SK-N-DZ (cell line): ENCODE measurements at regions not wholly inside any gene's neighbourhood (a gene's known extent, or its start where the extent isn't known, plus 50 kb on each side); places are given as distances from the start of the nearest gene placed in this dataset.

ENCODE experiments used
- DNase-seq: peaks from one replicate; pipeline ENCODE4 v3.0.0-alpha.2; 2015; ENCODE audit warnings: low spot score

DNA sequence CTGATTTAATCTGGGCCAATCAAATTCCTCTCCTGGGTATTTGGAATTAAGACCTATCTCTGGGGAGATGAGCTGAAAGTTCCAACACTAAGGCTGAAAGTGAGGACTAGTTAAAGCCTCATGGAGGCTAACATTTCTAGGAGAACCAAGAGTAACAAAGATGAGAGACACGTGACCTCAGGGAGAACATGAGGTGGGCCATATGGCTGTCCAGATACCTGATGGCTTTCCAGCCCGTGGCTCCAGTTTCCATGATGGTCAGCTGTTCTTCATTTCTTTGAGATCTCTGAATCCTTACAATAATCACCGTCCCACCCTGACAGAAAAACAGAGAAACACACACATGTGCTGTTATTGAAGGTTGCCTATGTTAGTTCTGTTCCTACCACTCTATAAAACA is 66.1 kb downstream of the LEPR start:
- no peak for DNase-seq

GRCh38 chr1:65489481-65489880 is 69.0 kb downstream of the LEPR start:
- no peak for DNase-seq

DNA sequence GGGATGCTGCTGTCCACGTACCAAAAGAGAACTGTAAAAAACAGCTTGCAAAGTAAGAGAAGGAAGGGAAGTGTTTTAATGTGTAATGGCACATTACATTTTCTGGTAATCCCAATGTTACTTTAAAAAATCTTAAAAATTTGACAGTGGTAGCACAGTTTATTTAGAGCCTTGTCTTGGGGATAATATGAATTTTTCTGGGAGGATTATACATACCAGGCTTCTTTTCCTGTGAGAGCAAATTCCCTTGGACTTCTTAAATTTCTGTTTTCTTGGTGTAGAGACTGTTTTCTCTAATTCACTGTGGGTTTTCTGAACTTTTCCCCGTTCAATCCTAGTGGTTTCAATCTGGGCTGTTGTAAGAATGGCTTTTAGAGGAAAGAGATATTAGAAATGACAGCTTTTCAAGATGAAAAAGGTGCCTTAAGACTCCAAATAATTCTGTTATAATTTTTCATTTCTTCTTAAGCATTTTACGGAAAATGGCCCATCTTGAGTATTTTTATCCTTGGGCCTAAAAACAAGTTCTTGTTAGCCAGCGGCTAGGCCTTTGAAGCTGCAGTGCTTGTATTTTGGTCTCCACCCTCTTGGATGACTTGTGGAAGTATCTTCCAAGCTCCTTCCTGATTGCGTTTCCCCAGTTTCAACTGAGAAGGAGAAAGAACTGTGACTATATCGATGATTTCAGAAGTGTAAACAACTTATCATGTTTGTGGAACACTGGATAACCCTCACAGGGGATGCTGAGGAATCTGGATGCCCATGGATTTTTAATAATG is 70.0 kb downstream of the LEPR start:
- DNase-seq = no peak

GRCh38 chr1:65491472-65491871 is 71.0 kb downstream of the LEPR start:
- DNase-seq = no peak

- DNase-seq = no peak
Measured at GRCh38 chr1:65493802-65494201, 73.3 kb downstream of the LEPR start.

- no peak for DNase-seq
Measured at GRCh38 chr1:65494671-65495070, 74.2 kb downstream of the LEPR start.

GRCh38 chr1:65495137-65495536 is 74.7 kb downstream of the LEPR start:
- no peak for DNase-seq

DNA sequence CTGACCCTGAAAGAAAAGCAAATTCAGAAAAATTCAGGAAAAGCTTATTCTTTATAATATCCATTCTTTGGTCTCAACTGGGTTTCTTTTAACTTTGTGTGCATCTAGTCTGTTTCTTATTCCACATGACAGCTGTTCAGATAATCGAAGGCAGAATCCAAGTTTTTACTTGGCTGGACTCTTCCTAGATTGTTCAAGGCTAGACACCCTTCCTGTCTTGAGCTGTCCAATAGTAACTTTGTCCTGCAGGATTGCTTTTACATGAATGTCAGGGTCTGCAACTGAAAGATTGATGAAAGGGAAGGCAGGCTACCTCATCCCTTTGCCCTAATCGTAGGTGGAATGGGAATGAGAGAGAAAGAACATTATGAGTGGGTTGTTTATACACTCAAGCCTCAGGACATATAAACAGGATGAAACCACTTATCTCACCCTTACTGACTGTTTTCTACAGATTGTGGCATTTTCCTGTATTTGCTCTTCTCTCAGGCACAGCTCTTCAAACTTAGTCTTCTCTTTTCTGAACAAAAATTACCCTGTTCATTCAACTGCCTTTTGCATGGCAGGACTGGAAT is 76.9 kb downstream of the LEPR start:
- no peak for DNase-seq

DNA sequence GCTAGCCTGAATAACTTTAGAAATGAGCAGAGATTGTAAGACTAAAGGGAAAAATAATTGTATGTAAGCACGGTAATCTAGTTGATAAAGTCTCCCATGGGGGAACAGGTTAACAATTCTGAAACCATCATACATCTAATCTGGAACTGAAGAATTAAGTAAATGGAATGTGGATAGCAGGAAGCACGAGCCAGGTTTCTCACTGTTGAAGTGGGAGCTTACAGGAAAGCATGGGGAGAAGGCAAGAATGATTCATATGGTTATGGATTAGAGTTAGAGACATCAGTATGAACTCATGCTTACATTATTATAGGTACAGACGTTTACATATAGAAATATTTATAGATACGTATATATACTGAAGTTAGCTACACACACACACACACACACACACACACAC is 83.0 kb downstream of the LEPR start:
- DNase-seq = no peak

DNA sequence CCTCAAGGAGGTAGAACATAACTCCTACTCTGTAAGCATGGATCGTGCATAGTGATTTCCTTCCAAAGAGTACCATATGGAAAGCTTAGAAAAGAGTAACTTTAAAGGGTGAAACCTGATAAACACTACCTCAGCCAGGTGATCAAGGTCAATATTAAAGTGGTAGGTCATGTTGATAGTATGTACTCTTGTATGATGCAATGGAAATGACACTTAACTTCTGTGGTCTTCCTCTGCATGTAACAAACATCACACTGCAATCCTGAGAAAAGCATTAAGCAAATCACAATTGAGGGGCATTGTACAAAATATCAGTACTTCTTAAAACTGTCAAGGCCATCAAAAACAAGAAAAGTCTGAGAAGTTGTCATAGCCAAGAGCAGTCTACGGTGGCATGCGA is 83.8 kb downstream of the LEPR start:
- no peak for DNase-seq

GRCh38 chr1:65505547-65506300 is 85.3 kb downstream of the LEPR start:
- DNase-seq = no peak

- DNase-seq = no peak
Measured at GRCh38 chr1:65508051-65508450, 87.6 kb downstream of the LEPR start.

GRCh38 chr1:65509912-65510680 is 89.6 kb downstream of the LEPR start:
- no peak for DNase-seq

- DNase-seq = no peak
Measured at GRCh38 chr1:65510961-65511360, 90.5 kb downstream of the LEPR start.

- no peak for DNase-seq
Measured at GRCh38 chr1:65512383-65512782, 91.9 kb downstream of the LEPR start.

GRCh38 chr1:65512967-65513780 is 92.7 kb downstream of the LEPR start:
- DNase-seq = no peak

GRCh38 chr1:65514041-65514440 is 93.6 kb downstream of the LEPR start:
- no peak for DNase-seq

DNA sequence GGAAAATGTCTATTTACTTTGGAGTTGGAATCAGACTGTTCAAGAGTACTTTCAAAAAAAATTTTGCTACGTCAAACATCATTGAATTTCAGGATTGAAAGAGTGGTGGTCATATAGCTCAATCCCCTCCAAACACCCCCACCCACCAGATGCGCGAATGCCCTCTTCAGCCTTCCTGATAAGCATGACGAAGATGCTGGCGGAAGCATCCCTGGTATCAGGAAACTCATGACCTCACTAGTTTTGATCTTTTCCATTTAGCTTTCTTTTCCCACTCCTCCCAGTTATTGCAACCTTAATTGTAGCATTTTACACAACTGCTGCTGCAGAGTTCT is 104.4 kb downstream of the LEPR start:
- DNase-seq = no peak

- DNase-seq = no peak
Measured at GRCh38 chr1:65525266-65526048, 105.0 kb downstream of the LEPR start.

DNA sequence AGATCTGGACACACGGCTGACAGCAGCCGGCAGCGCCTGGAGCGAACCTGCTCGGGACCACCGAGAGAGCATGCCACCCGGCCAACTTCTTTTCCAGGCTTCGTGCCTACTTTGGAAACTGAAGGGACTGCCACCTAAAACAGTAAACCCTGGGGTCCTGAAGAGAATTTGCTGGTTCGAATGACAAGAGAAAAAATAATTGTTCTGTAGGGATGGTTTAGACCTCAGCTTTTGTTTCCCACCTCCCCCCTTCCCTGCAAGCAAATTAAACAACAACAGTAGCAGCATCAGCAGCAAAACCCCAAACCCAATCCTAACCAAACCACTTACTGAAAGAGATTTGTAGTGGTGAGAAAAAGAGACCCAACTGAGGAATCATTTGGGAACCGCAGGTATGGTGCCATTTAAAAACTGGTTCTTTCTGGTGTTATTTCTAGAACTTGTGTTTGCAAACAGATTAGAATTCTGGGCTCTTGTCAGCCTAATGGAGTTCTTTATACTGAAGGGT is 105.6 kb downstream of the LEPR start:
- no peak for DNase-seq
